GM23338 (cell line): ENCODE measurements at regions not wholly inside any gene's neighbourhood (a gene's known extent, or its start where the extent isn't known, plus 50 kb on each side); places are given as distances from the start of the nearest gene placed in this dataset.

Experiments
- ATAC-seq: fragments of 200-7000 bp; cut with Tn5 transposase; 3 replicates; pipeline ENCODE4 v1.9.1; 2020
- DNase-seq: peaks from one replicate; pipeline ENCODE4 v3.0.0-alpha.2; 2015; ENCODE audit warnings: low spot score
- H2AFZ ChIP-seq: fragments of 200-600 bp; sonication (generic); 2 replicates; pipeline ENCODE4 v1.8.0; 2016; ENCODE audit warnings: antibody characterized with exemption, mild to moderate bottlenecking, moderate library complexity
- H3F3A ChIP-seq: fragments of 200-600 bp; sonication (generic); replicated peaks from 2 replicates; pipeline ENCODE4 v1.8.0; 2017; ENCODE audit warnings: antibody characterized with exemption, mixed run types, low read depth
- H3K27ac ChIP-seq: fragments of 200-600 bp; sonication (generic); 2 replicates; pipeline ENCODE4 v1.6.1; 2016; ENCODE audit warnings: low read depth
- H3K27me3 ChIP-seq: fragments of 200-600 bp; sonication (generic); 2 replicates; pipeline ENCODE4 v1.8.0; 2016; ENCODE audit warnings: mild to moderate bottlenecking, mixed run types, moderate library complexity; ENCODE audit not compliant: insufficient read depth
- H3K36me3 ChIP-seq: fragments of 200-600 bp; sonication (generic); 2 replicates; pipeline ENCODE4 v1.8.0; 2016; ENCODE audit warnings: mild to moderate bottlenecking; ENCODE audit not compliant: insufficient read depth
- H3K4me1 ChIP-seq: fragments of 200-600 bp; sonication (generic); 2 replicates; pipeline ENCODE4 v1.8.0; 2016; ENCODE audit warnings: mild to moderate bottlenecking, moderate library complexity; ENCODE audit not compliant: insufficient read depth
- H3K4me2 ChIP-seq: fragments of 200-600 bp; sonication (generic); 2 replicates; pipeline ENCODE4 v1.7.1; 2017; ENCODE audit warnings: mixed run types
- H3K4me3 ChIP-seq: fragments of 200-600 bp; sonication (generic); 2 replicates; pipeline ENCODE4 v1.6.1; 2016; ENCODE audit warnings: mixed run types
- H3K79me2 ChIP-seq: fragments of 200-600 bp; sonication (generic); replicated peaks from 2 replicates; pipeline ENCODE4 v1.8.0; 2017; ENCODE audit warnings: mild to moderate bottlenecking; ENCODE audit not compliant: insufficient read depth
- H3K9me2 ChIP-seq: fragments of 200-600 bp; sonication (generic); 2 replicates; pipeline ENCODE4 v1.8.0; 2017; ENCODE audit not compliant: insufficient read depth
- H4K20me1 ChIP-seq: fragments of 200-600 bp; sonication (generic); replicated peaks from 2 replicates; pipeline ENCODE4 v1.8.0; 2017; ENCODE audit warnings: mild to moderate bottlenecking; ENCODE audit not compliant: insufficient read depth
- H3K27ac Mint-ChIP-seq: 2 replicates; pipeline ENCODE4 v1.8.0; 2020; ENCODE audit warnings: inconsistent platforms, mild to moderate bottlenecking, moderate library complexity, mixed read lengths
- H3K27me3 Mint-ChIP-seq: 3 replicates; pipeline ENCODE4 v1.8.0; 2022; ENCODE audit warnings: low read depth, mild to moderate bottlenecking, moderate library complexity, mixed read lengths, inconsistent platforms; ENCODE audit not compliant: insufficient read depth, poor library complexity
- H3K36me3 Mint-ChIP-seq: 3 replicates; pipeline ENCODE4 v1.8.0; 2021; ENCODE audit warnings: low read depth, mild to moderate bottlenecking, inconsistent platforms, moderate library complexity, mixed read lengths
- H3K4me1 Mint-ChIP-seq: 3 replicates; pipeline ENCODE4 v1.8.0; 2020; ENCODE audit warnings: mild to moderate bottlenecking, inconsistent platforms, mixed read lengths
- H3K4me3 Mint-ChIP-seq: 3 replicates; pipeline ENCODE4 v1.8.0; 2021; ENCODE audit warnings: moderate library complexity, mild to moderate bottlenecking, inconsistent platforms, mixed read lengths
- H3K9me3 Mint-ChIP-seq: 3 replicates; pipeline ENCODE4 v1.8.0; 2020; ENCODE audit warnings: moderate library complexity, mild to moderate bottlenecking, inconsistent platforms, mixed read lengths
- CTCF ChIP-seq, 2 experiments: fragments of 200-600 bp in 1 of 2; sonication (generic) in 1 of 2; conservative IDR thresholded peaks; 2 replicates each; pipeline versions ENCODE4 v1.5.1 to v1.6.1; 2016 to 2017; ENCODE audit warnings: antibody characterized with exemption in 2 of 2, low read depth in 2 of 2, mild to moderate bottlenecking in 2 of 2, moderate library complexity in 1 of 2
- ETS1 ChIP-seq: IDR thresholded peaks from 2 replicates; pipeline ENCODE4 v1.6.1; 2016; ENCODE audit warnings: antibody characterized with exemption
- EZH2 ChIP-seq: fragments of 200-600 bp; sonication (generic); IDR thresholded peaks from one replicate; pipeline ENCODE4 v1.8.0; 2017; ENCODE audit warnings: antibody characterized with exemption, mild to moderate bottlenecking, low read depth; ENCODE audit not compliant: unreplicated experiment
- EZH2phosphoT487 ChIP-seq: fragments of 200-600 bp; sonication (generic); IDR thresholded peaks from one replicate; pipeline ENCODE4 v1.8.1; 2018; ENCODE audit warnings: antibody characterized with exemption; ENCODE audit not compliant: unreplicated experiment
- JUNB ChIP-seq: IDR thresholded peaks from one replicate; pipeline ENCODE4 v1.6.1; 2016; ENCODE audit warnings: antibody characterized with exemption; ENCODE audit not compliant: unreplicated experiment
- NANOG ChIP-seq: IDR thresholded peaks from 2 replicates; pipeline ENCODE4 v1.6.1; 2016; ENCODE audit warnings: antibody characterized with exemption, borderline replicate concordance
- ZNF114 ChIP-seq: fragments of 250-450 bp; sonication (Bioruptor Pico); IDR thresholded peaks from 2 replicates; pipeline ENCODE4 v1.5.0; 2020; ENCODE audit warnings: mild to moderate bottlenecking, moderate library complexity
- ZNF331 ChIP-seq: fragments of 250-450 bp; sonication (Bioruptor Pico); IDR thresholded peaks from 2 replicates; pipeline ENCODE4 v1.5.0; 2020; ENCODE audit warnings: low read depth, mild to moderate bottlenecking, moderate library complexity
- TF ChIP-seq, protein P1 (sequence below): fragments of 250-450 bp; sonication (Bioruptor Pico); IDR thresholded peaks from 2 replicates; pipeline ENCODE4 v1.5.0; 2020; ENCODE audit warnings: mild to moderate bottlenecking, moderate library complexity
- TF ChIP-seq, protein P2 (sequence below): IDR thresholded peaks from one replicate; pipeline ENCODE4 v1.6.1; 2018; ENCODE audit warnings: antibody characterized with exemption; ENCODE audit not compliant: unreplicated experiment

- H3F3A ChIP-seq = no peaks in the 10 kb centered on the region
- Mint-ChIP-seq H3K4me1 (no peaks in the 10 kb centered on the region), H3K27me3 (no peaks in the 10 kb centered on the region), H3K9me3 (peaks cover 5% of the 10 kb centered on the region; the same call in 2 of the 3 replicates), H3K36me3 (no peaks in the 10 kb centered on the region; the same call in 2 of the 3 replicates), H3K27ac (no peak overlapping the region), H3K4me3 (no peak overlapping the region)
- DNase-seq (no peak), ATAC-seq (no peak)
- no peak overlapping the region for H3K4me3 ChIP-seq
- H3K9me2 ChIP-seq = peaks cover 6% of the 10 kb centered on the region; the same call in 1 of the 2 replicates
- no peaks in the 10 kb centered on the region for H3K4me1 ChIP-seq
- no peak for TF ChIP-seq NANOG
- no peak for TF ChIP-seq EZH2phosphoT487
- no peak for TF ChIP-seq EZH2
- TF ChIP-seq, protein P1, sequence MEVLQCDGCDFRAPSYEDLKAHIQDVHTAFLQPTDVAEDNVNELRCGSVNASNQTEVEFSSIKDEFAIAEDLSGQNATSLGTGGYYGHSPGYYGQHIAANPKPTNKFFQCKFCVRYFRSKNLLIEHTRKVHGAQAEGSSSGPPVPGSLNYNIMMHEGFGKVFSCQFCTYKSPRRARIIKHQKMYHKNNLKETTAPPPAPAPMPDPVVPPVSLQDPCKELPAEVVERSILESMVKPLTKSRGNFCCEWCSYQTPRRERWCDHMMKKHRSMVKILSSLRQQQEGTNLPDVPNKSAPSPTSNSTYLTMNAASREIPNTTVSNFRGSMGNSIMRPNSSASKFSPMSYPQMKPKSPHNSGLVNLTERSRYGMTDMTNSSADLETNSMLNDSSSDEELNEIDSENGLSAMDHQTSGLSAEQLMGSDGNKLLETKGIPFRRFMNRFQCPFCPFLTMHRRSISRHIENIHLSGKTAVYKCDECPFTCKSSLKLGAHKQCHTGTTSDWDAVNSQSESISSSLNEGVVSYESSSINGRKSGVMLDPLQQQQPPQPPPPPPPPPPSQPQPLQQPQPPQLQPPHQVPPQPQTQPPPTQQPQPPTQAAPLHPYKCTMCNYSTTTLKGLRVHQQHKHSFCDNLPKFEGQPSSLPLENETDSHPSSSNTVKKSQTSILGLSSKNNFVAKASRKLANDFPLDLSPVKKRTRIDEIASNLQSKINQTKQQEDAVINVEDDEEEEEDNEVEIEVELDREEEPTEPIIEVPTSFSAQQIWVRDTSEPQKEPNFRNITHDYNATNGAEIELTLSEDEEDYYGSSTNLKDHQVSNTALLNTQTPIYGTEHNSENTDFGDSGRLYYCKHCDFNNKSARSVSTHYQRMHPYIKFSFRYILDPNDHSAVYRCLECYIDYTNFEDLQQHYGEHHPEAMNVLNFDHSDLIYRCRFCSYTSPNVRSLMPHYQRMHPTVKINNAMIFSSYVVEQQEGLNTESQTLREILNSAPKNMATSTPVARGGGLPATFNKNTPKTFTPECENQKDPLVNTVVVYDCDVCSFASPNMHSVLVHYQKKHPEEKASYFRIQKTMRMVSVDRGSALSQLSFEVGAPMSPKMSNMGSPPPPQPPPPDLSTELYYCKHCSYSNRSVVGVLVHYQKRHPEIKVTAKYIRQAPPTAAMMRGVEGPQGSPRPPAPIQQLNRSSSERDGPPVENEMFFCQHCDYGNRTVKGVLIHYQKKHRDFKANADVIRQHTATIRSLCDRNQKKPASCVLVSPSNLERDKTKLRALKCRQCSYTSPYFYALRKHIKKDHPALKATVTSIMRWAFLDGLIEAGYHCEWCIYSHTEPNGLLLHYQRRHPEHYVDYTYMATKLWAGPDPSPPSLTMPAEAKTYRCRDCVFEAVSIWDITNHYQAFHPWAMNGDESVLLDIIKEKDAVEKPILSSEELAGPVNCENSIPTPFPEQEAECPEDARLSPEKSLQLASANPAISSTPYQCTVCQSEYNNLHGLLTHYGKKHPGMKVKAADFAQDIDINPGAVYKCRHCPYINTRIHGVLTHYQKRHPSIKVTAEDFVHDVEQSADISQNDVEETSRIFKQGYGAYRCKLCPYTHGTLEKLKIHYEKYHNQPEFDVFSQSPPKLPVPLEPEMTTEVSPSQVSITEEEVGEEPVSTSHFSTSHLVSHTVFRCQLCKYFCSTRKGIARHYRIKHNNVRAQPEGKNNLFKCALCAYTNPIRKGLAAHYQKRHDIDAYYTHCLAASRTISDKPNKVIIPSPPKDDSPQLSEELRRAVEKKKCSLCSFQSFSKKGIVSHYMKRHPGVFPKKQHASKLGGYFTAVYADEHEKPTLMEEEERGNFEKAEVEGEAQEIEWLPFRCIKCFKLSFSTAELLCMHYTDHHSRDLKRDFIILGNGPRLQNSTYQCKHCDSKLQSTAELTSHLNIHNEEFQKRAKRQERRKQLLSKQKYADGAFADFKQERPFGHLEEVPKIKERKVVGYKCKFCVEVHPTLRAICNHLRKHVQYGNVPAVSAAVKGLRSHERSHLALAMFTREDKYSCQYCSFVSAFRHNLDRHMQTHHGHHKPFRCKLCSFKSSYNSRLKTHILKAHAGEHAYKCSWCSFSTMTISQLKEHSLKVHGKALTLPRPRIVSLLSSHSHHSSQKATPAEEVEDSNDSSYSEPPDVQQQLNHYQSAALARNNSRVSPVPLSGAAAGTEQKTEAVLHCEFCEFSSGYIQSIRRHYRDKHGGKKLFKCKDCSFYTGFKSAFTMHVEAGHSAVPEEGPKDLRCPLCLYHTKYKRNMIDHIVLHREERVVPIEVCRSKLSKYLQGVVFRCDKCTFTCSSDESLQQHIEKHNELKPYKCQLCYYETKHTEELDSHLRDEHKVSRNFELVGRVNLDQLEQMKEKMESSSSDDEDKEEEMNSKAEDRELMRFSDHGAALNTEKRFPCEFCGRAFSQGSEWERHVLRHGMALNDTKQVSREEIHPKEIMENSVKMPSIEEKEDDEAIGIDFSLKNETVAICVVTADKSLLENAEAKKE (CRISPR knock-in tag) = no peak
- TF ChIP-seq ETS1 = no peak
- no peak for TF ChIP-seq ZNF331
- no peak for TF ChIP-seq ZNF114 (CRISPR knock-in tag)
- TF ChIP-seq, protein P2, sequence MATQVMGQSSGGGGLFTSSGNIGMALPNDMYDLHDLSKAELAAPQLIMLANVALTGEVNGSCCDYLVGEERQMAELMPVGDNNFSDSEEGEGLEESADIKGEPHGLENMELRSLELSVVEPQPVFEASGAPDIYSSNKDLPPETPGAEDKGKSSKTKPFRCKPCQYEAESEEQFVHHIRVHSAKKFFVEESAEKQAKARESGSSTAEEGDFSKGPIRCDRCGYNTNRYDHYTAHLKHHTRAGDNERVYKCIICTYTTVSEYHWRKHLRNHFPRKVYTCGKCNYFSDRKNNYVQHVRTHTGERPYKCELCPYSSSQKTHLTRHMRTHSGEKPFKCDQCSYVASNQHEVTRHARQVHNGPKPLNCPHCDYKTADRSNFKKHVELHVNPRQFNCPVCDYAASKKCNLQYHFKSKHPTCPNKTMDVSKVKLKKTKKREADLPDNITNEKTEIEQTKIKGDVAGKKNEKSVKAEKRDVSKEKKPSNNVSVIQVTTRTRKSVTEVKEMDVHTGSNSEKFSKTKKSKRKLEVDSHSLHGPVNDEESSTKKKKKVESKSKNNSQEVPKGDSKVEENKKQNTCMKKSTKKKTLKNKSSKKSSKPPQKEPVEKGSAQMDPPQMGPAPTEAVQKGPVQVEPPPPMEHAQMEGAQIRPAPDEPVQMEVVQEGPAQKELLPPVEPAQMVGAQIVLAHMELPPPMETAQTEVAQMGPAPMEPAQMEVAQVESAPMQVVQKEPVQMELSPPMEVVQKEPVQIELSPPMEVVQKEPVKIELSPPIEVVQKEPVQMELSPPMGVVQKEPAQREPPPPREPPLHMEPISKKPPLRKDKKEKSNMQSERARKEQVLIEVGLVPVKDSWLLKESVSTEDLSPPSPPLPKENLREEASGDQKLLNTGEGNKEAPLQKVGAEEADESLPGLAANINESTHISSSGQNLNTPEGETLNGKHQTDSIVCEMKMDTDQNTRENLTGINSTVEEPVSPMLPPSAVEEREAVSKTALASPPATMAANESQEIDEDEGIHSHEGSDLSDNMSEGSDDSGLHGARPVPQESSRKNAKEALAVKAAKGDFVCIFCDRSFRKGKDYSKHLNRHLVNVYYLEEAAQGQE = no peak
- TF ChIP-seq CTCF (conservative IDR thresholded peaks at IDR 0.05; ENCODE audit: low read depth in 2 of 2) = no peak
- TF ChIP-seq JUNB = no peak
- no peaks in the 10 kb centered on the region for H3K27me3 ChIP-seq
- H3K36me3 ChIP-seq = no peaks in the 10 kb centered on the region
- H3K4me2 ChIP-seq = no peak overlapping the region
- no peaks in the 10 kb centered on the region for H3K79me2 ChIP-seq
- no peak overlapping the region for H2AFZ ChIP-seq
- H4K20me1 ChIP-seq = no peaks in the 10 kb centered on the region
- H3K27ac ChIP-seq = no peak overlapping the region
Observed at GRCh38 chr5:121315786-121316185, 535.9 kb upstream of the FTMT start.
